Transverse colon (tissue), 4 donors: ENCODE measurements at regions not wholly inside any gene's neighbourhood (a gene's known extent, or its start where the extent isn't known, plus 50 kb on each side); places are given as distances from the start of the nearest gene placed in this dataset.

ENCODE experiments used
- CTCF ChIP-seq, 5 experiments: fragments of 200-600 bp in 3 of 5; fragments of 450-650 bp in 2 of 5; sonication (generic) in 3 of 5; IDR thresholded peaks; 1 replicate in 2 of 5; 2 replicates in 3 of 5; pipeline ENCODE4 v1.5.1; 2016 to 2017; ENCODE audit warnings: antibody characterized with exemption in 5 of 5, inconsistent platforms in 3 of 5, mild to moderate bottlenecking in 2 of 5, moderate library complexity in 1 of 5
- EP300 ChIP-seq: sonication (generic); formaldehyde crosslinking; IDR thresholded peaks from one replicate; pipeline ENCODE4 v1.6.1; 2017; ENCODE audit warnings: antibody characterized with exemption, low read depth
- POLR2A ChIP-seq: fragments of 450-650 bp; IDR thresholded peaks from one replicate; pipeline ENCODE4 v1.6.1; 2016; ENCODE audit warnings: antibody characterized with exemption, mild to moderate bottlenecking, moderate library complexity
- POLR2AphosphoS5 ChIP-seq, 3 donors: sonication (generic); formaldehyde crosslinking; IDR thresholded peaks; one replicate each; pipeline ENCODE4 v1.6.1; 2016; ENCODE audit warnings: antibody characterized with exemption in 3 of 3

GRCh38 chr5:35484241-35484640 lies 133.4 kb upstream of the SPEF2 start:
- no peak for TF ChIP-seq CTCF (IDR thresholded peaks at IDR 0.05)
- no peak for TF ChIP-seq POLR2AphosphoS5 (IDR thresholded peaks at IDR 0.05)
- TF ChIP-seq POLR2A, result no peak
- no peak for TF ChIP-seq EP300
